NCI-H82 treated with DMSO at 0.1 percent for 48 hours (cell line): ENCODE measurements at regions not wholly inside any gene's neighbourhood (a gene's known extent, or its start where the extent isn't known, plus 50 kb on each side); places are given as distances from the start of the nearest gene placed in this dataset.
"Not testable (repeated sequence)": the region's sequence is repeated elsewhere in the genome, so short reads cannot be mapped to it uniquely, and the experiment has no call there.

ENCODE experiments used
- DNase-seq: peaks from one replicate; lab custom pipeline; 2025; ENCODE audit not compliant: unreplicated experiment; lab: John Stamatoyannopoulos, UW

DNA sequence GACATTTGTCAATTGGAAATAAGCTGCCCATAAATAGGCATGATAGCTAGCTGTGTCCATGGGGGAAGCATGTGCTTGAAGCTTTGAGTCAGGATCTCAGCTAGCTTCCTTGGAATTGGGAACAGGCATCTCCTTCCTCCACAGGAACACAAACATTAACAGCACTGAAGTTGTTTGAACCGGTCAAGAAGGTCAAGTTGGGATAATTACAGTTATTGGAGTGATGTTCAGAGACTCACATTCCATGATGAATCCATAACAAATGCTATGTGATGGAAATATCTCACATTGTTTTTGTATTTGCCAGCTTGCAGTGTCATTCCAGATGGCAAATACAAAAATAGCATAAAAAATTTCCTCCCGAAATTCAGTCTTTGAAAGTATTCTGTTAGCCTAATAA, 347.6 kb upstream of the SMIM21 start:
- no peak for DNase-seq

DNA sequence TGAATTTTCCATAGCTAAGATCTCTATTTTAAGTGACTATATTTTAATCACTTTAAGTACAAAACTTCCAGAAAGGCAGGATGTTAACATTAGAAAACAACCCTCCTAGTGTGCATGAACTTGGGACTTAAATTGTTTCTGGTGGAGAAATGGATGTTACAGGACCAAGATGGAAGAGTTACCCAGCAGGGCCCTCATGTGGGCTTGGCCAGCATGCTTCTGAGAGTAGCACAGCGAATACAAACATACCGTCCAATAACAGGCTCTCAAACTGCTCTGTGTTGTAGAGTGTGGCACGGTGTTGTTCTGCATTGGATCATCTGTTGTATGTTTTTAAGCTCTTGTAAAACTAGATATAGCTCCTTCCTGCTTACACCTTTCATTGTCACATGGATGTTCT, 346.1 kb upstream of the SMIM21 start:
- DNase-seq = no peak

DNA sequence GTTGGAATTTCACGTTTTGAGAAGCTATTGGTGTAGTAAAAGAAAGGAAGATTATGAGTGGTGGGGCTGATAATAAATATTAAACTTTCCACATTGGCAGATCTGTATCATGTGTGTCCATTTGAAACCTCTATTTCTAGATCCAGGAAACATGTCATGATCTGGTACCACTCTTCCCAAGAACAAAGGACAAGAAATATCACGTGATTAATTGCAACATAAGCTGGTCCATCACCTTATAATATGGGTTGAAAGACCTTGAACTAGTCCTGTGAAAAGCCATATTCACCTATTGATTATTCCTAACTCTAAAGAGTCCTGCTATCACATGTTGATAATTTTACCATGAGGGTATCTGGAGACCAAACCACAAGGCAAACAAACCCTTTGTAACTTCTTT, 335.3 kb upstream of the SMIM21 start:
- DNase-seq = no peak

DNA sequence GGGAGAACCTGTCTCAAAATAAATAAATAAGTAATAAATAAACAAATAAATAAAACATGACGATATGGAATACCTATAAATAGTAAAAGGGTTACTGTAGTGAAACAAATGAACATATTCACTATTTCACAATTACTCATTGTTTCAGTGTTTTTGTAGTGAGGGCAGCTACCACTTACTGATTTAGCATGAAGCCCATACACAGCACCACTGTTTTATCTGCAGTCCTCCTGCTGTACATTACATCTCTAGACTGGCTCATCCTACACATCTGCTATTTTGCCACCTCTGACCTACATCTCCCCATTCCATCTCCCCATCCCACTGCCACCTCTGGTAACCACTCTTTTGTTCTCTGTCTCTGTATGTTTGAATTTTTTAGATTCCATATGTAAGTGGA, 332.7 kb upstream of the SMIM21 start:
- no peak for DNase-seq

DNA sequence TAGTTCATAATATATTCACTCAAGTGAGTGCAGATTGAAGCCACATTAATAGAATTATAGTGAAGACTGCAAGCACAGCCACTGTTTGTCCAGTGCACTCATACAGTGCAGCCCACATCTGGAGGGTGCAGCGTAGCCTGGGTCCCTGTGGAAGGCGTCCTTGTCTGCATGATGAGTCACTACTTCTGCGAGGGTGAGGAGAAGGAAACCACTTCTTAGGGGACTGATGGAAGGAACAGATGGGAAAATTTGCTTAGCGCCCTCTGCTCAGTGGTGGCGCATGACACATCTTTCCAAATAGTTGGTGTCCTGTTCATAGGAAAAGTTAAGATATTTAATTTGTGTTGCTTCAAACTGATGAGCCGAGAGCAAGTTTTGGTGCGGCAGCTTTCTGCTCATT, 330.4 kb upstream of the SMIM21 start:
- no peak for DNase-seq

DNA sequence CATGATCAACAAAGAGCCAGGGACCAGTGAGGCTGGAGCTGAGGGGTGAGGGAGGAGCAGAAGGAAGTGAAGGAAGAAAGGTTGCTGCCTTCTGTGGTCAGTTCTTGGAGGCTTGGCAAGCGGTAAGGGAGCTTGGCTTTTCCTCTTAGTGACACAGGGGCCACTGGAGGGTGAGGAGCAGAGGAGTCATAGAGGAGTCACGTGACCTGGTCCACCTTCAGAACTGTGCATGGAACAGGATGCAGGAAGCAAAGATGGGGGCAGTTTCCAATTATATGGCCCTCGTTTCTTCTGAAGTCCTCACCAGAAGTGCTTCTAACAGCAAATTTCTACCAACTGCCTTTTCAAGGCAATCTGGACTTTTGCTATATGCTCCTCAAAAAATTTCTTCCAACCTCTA, 326.9 kb upstream of the SMIM21 start:
- DNase-seq = no peak

DNA sequence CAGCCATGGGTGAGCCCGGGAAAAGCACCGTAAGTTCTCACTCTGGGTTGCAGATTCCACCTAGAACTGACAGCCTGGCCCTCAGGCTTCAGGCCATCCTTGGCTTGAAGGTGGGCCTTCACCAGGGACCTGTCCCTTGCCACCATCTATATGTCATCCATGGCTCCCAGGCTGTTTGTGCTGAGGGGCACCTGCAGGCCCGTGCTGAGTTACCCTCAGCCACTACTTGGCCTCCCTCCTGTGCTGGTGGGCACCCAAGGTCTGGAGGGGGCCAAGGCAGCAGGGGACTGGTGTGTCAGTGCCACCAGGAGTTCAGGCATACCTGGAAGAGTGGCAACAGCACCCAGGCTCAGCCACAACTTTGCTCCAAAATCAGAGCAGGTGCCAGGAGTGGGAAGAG, 326.2 kb upstream of the SMIM21 start:
- no peak for DNase-seq

DNA sequence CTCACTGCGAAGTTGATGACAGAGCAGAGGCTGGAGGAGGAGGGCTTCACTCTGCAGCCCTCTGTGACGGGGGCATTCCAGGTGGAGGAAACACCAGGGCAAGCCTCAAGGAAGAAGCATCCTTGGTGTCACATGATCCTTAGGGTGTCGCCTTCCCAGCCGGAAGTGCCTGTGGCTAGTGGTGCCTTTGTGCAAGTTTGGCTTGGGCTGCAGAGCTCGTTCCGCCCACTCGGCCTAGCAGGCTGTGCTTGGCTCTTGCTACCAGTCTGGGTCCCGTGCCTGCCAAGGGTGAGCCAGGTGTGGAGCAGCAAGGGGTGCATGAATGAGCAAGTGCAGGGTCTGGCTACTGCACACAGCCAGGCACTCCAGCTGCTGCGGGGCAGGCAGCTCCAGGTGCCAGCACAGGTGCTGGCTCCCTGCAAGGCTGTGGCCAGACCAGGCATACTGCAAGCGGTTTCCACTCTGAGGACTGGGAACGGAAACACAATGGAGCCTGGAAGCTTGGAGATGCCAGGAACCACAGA, 325.3 kb upstream of the SMIM21 start:
- no peak for DNase-seq

DNA sequence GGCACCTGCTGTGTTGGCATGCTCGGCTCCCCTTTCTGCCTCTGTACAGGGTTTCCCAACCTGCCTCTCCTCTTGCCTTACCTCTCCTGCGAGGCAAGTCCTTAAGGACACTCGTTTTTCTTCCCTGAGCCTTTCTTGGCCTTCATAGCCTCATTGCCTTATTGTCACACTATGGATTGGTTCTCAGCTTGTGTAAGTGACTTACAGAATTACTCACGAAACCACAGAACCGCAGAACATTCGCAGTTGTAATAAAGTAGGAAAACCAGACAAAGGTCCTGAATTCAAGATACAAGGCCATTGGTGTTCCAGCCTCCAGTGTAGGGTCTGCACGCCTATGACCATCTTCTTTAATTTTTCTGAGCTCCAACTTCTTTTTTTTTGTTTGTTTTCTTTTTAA, 317.6 kb upstream of the SMIM21 start:
- DNase-seq = no peak

DNA sequence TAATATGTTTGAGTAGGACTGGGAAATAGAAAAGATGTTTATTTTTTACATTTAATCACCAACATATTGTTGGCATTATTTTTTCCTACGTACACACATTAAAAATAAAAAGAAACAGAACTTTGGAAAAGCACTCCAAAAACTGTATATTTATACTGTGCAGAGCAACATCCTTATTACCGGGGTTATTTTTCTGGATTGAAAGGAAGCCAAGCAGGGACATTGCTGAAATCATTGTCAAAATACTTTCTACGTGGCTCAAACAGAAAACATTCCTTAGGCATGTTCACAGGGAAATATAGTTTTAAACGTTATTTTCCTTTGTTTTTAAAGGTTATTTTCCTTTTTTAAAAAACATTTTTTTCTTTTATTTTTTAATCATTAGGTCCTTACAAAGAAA, 315.0 kb upstream of the SMIM21 start:
- DNase-seq = no peak

DNA sequence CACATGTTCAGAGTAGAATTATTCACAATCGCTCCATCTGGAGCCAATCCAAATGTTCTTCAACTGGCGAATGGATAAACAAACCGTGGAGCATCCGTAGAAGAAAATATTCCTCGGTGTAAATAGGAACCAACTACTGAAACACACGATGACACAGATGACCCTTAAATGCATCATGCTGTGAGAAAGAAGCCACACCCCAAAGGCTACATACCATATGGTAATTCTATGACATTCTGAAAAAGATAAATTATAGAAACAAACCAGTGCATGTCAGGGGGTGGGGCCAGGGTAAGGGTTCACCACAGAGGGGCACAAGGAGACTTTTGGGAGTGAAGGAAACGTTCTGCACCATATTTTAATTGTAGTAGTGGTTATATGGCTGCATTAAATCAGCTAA, 312.2 kb upstream of the SMIM21 start:
- no peak for DNase-seq

DNA sequence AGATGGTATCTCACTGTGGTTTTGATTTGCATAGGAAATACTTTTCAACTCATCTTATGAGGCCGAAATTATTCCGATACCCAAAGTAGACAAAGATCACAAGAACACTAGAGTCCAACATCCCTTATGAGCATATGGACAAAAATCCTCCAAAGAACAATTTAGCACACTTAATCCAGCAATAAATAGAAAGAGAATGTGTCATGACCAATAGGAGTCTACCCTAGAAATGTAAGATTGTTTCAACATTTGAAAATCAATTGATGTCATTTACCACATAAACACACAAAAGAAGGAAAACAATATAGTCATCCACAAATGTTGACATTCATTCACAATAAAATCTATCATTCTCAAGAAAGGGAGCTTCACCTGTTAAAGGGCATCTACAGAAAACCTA, 307.8 kb upstream of the SMIM21 start:
- DNase-seq = no peak

DNA sequence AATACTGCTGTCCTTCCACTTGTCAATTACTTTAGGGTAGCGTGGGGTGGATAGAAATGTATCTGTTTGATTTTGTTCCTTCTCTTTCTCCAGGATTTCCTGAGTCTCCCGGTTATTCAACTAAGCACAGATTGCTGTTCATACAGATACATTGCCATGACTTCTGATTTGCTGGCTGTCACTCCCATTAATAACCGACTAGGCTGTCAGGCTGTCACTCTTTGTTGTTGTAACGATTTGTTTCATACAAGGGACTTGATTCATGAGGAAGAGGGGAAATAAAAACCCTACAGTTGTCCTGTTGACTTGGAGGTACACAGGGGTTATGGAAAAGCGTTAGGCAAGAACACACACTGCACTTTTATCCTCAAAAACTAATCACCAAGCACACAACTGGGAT, 302.7 kb upstream of the SMIM21 start:
- no peak for DNase-seq

DNA sequence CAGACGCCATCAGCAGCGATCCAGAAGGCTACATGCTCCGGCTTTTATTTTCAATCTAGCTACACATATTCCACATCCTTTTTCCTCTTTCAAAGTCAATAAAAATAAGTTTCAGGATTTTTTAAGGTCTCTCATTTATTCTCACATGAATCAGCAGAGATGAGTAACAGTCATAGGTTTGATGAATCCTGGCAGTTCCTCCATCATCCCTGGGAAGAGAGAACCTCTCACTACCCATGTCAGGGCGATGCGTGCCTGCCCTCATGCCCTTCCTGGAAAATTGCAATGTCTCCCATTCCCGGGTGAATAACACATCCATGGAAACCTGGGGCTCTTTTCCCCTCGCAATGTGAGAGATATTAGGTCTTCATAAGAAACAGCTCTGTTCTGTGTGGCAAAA, 301.1 kb upstream of the SMIM21 start:
- no peak for DNase-seq

DNA sequence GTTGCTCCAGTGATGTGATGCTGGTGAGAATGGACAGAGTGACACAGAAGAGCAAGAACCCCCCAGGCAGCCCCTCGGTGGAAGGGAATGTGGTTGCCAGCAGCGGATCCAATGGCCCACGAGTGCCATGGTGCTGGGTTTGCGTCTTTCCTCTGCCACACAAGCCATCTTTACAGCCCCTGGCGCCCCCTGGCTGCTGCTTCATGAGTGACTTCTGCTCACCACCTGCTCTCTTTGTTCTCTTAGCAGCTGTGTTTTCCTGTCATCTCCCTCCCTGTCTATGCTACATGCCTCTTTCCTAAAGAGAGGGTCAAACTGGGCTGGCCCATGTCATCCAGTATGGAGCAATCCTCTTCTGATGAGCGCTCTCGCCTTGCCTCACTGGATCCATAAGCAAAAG, 300.0 kb upstream of the SMIM21 start:
- DNase-seq = no peak

DNA sequence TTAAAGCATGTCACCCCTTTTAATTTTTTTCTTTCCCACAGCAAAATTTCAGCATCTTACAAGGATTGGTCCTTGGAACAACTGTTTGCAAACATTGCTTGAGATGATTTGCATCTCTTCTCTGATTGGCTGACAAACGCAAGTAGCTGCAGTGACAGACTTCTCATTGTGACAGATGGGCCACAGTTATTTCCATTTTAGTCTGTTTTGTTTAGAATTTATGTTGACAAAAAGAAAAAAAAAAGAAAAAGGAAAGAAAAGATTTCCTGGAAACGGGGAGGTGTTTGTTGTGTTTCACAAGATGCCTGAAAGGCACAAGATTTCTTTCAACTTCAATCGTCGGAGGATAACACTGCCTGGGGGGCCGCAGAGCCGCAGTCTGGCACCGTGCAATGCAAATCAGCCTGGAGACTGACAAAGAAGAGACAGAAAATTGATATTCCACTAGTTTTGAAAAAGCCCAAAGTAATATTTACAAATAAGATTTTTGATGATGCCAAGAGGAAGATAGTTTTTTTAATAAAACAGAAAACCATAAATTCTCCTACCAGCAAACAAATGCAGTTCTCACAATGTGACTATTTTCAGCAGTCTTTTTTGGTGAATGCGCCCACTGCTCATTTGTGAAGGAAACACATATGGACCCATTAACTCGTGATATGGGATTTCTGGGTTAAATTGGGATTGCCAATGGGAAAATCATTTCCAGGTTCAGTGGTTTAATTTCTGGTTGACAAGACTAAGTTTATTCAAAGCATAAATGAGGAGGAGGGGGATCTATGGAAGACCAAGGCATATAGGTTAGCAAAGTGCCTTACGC, 296.2 kb upstream of the SMIM21 start:
- DNase-seq = no peak

DNA sequence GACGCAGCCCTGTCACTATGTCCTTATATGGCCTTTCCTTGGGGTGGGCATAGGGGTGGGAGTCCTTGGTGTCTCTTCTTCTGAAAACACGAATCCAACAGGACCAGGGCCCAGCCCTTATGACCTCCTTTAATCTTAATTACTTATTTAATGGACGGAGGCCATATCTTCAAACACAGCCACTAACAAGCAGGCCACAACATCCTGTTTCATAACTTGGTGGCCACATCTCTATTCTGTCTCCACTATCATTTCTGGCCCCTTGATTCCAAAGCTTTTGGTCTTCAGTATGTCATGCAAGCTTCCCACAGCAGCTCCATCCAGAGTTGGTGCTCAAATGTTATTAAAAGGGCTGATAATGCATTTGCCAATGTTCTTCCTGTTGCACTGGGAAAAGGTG, 287.3 kb upstream of the SMIM21 start:
- no peak for DNase-seq

DNA sequence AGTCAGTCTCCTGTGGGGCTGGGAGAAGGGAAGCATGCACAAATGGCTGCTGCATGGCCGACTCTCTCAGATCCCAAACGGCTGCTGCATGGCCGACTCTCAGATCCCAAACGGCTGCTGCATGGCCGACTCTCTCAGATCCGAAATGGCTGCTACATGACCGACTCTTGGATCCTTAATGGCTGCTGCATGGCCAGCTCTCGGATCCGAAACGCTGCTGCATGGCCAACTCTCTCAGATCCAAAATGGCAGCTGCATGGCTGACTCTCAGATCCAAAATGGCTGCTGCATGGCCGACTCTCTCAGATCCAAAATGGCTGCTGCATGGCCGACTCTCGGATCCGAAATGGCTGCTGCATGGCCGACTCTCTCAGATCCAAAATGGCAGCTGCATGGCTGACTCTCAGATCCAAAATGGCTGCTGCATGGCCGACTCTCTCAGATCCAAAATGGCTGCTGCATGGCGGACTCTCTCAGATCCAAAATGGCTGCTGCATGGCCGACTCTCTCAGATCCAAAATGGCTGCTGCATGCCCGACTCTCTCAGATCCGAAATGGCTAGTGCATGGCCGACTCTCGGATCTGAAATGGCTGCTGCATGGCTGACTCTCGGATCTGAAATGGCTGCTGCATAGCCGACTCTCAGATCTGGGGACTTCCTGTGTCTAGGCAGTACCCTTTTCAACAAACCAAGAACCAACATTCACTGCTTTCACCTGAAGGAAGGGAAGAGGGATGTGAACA, 284.8 kb upstream of the SMIM21 start:
- DNase-seq = not testable (repeated sequence)

DNA sequence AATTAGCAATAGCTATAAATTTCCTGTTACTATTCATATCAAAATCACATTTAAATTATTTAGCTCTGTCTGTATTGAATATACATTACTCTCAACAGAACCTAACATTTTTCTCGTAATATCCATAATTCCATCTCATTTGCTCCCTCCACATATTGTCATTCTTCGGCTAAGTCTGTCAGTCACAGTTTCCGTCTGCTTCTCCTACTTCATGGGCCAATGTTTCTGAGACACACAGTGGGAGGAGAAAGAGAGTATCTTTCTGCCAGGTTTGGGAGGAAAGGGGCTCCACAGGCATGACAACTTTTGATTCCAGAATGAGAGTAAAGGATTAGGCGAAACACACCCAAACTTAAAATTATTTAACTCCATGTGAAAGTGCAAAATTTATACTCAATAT, 273.1 kb upstream of the SMIM21 start:
- DNase-seq = no peak

DNA sequence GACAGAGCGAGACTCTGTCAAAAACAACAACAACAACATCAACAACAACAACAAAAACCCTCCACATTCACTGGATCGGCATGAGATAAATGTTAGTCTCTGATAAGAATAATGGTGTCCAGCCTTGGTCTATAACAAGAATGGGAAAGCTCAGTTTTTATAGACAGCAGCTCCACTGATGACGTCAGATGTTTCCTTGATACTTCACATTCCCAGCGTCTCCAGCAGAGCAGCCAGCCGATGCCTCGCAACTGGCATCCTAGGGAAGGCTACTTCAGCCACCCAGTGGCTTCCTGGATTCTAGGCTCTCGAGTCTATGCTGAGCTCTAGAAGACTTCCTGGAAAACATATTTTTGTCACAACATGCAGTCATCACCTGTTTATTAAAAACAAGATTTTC, 271.4 kb upstream of the SMIM21 start:
- DNase-seq = no peak

DNA sequence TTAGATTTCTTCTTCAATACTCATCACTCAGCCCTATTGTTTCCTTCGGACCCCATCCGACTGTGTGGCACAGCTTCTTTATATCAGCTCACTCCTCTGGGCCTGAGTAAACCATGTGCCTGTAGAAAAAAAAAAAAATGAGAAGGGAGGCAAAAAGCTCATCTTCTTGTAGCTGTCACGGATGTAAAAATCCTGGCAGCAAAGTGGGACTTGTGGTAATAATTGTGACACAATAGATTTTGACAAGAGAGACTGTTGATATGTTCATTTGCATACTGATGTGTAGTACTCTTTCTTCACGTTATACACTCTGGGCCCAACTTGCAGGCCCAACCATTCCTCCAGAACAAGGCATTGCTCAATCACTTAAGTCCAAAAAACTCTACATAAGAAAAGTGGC, 270.0 kb upstream of the SMIM21 start:
- no peak for DNase-seq

DNA sequence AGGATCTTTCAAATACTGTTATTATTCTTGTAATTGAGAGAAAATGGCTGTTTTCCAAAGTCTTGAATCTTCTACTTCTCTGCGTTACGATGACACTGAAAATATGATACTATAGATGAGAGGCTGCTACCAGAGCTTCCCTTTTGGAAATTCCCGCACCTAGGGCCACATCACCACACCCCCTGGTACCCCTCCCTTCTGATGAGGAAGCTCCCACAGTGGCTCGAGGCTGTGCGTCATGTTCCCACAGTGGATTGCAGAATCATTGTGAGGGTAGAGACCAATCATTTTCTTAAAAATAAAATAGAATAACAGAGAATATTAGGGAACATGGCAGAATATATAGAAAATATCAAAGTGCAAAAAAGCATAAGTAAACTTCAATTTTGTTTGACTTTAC, 268.9 kb upstream of the SMIM21 start:
- DNase-seq = no peak

DNA sequence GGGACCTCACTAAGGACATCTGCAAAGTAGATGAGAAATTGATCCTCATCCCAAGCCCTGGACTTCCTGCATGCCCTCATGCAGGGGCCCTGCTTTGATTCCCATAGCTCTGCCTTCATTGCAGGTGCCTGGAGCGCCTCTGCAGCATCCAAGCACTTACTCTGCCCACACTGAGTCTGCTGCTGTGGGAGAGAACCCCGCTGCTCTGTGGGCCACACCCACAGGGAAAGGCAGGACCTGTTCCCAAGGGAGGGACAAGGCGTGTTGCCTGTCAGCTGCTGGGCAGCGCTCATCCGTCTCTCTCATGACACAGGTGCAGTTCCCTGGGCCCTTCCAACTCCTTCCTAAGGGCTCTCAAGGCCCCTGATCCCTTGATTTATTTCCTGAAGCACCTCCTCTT, 266.8 kb upstream of the SMIM21 start:
- no peak for DNase-seq
